Caco-2 (cell line): ENCODE measurements at regions not wholly inside any gene's neighbourhood (a gene's known extent, or its start where the extent isn't known, plus 50 kb on each side); places are given as distances from the start of the nearest gene placed in this dataset.
"Not testable (repeated sequence)": the region's sequence is repeated elsewhere in the genome, so short reads cannot be mapped to it uniquely, and the experiment has no call there.

Source experiments
- BruUV-seq: library from RNA; stranded (reverse); fragments of 400-500 nt; replicated peaks from 2 replicates; lab custom pipeline; 2021; lab: Mats Ljungman, UMichigan
- CTCF ChIA-PET: fragments of 300-600 bp; sonication (Branson Sonifier 250); formaldehyde crosslinking; loops from one replicate; lab custom pipeline; 2022; ENCODE audit warnings: antibody characterized with exemption; lab: Charles Lee
- POLR2A ChIA-PET: fragments of 300-600 bp; sonication (Branson Sonifier 250); formaldehyde crosslinking; loops from one replicate; lab custom pipeline; 2022; ENCODE audit warnings: antibody characterized with exemption; lab: Charles Lee
- DNase-seq, 2 experiments: peaks; one replicate each; pipeline versions ENCODE4 v3.0.0 to v3.0.0-alpha.2; 2020 to 2022
- H3K27me3 ChIP-seq: replicated peaks from 2 replicates; pipeline ENCODE4 v1.6.0; 2011; ENCODE audit warnings: low read length; ENCODE audit not compliant: control insufficient read depth, insufficient read depth
- H3K36me3 ChIP-seq: 2 replicates; pipeline ENCODE4 v1.5.1; 2011; ENCODE audit warnings: low read length; ENCODE audit not compliant: control insufficient read depth, insufficient read depth
- H3K4me1 ChIP-seq: fragments of 250-450 bp; sonication (Bioruptor Pico); 2 replicates; pipeline ENCODE4 v1.5.1; 2020; ENCODE audit warnings: mild to moderate bottlenecking
- H3K4me3 ChIP-seq: 2 replicates; pipeline ENCODE4 v1.5.1; 2011; ENCODE audit warnings: low read depth, mild to moderate bottlenecking, control low read depth, low read length
- H3K9me3 ChIP-seq: fragments of 250-450 bp; sonication (Bioruptor Pico); 2 replicates; pipeline ENCODE4 v1.5.1; 2020; ENCODE audit warnings: mild to moderate bottlenecking, moderate library complexity
- H3K27ac Mint-ChIP-seq: one replicate; pipeline ENCODE4 v1.8.0; 2022; ENCODE audit warnings: mixed read lengths; ENCODE audit not compliant: unreplicated experiment
- H3K27me3 Mint-ChIP-seq: one replicate; pipeline ENCODE4 v1.8.0; 2022; ENCODE audit warnings: mixed read lengths; ENCODE audit not compliant: insufficient read depth, unreplicated experiment
- H3K36me3 Mint-ChIP-seq: one replicate; pipeline ENCODE4 v1.8.0; 2022; ENCODE audit warnings: mild to moderate bottlenecking, mixed read lengths; ENCODE audit not compliant: insufficient read depth, unreplicated experiment
- H3K4me1 Mint-ChIP-seq: one replicate; pipeline ENCODE4 v1.8.0; 2022; ENCODE audit warnings: low read depth, mixed read lengths; ENCODE audit not compliant: unreplicated experiment
- H3K4me3 Mint-ChIP-seq: one replicate; pipeline ENCODE4 v1.8.0; 2022; ENCODE audit warnings: mild to moderate bottlenecking, moderate library complexity, mixed read lengths; ENCODE audit not compliant: unreplicated experiment
- H3K9me3 Mint-ChIP-seq: one replicate; pipeline ENCODE4 v1.8.0; 2022; ENCODE audit warnings: mixed read lengths; ENCODE audit not compliant: unreplicated experiment
- CTCF ChIP-seq, 2 experiments: fragments of 200-600 bp in 1 of 2; IDR thresholded peaks; 1 replicate in 1 of 2; 2 replicates in 1 of 2; pipeline versions ENCODE4 v1.5.1 to v1.8.0; 2011 to 2022; ENCODE audit warnings: antibody characterized with exemption in 1 of 2, control low read depth in 1 of 2, inconsistent platforms in 1 of 2, low read depth in 1 of 2, low read length in 1 of 2, mild to moderate bottlenecking in 1 of 2, moderate library complexity in 1 of 2; ENCODE audit not compliant: insufficient read depth in 1 of 2, severe bottlenecking in 1 of 2, unreplicated experiment in 1 of 2
- intact Hi-C: fragments of 100-400 bp; cut with micrococcal nuclease; formaldehyde crosslinking; loops from one replicate; pipeline ENCODE4 v1.10.0; 2022; ENCODE audit not compliant: unreplicated experiment

GRCh38 chr5:87129046-87129445, 138.6 kb upstream of the RASA1 start:
- Mint-ChIP-seq H3K4me3 (no peak overlapping the region), H3K9me3 (no peaks in the 10 kb centered on the region)
- no TSS peak for BruUV-seq

GRCh38 chr5:87132696-87133095, 135.0 kb upstream of the RASA1 start:
- Histone ChIP-seq H3K36me3 (no peaks in the 10 kb centered on the region), H3K9me3 (no peaks in the 10 kb centered on the region), H3K27me3 (no peaks in the 10 kb centered on the region), H3K4me3 (no peak overlapping the region), H3K4me1 (no peaks in the 10 kb centered on the region)
- no peaks in the 10 kb centered on the region for H3K36me3 Mint-ChIP-seq
- BruUV-seq: no TSS peak
- no peak overlapping the region for H3K27ac Mint-ChIP-seq
- no peak for DNase-seq
- CTCF ChIA-PET: no interaction called here
- POLR2A ChIA-PET: no interaction called here
- H3K4me3 Mint-ChIP-seq: no peak overlapping the region
- H3K4me1 Mint-ChIP-seq: no peaks in the 10 kb centered on the region
- no peak for TF ChIP-seq CTCF (IDR thresholded peaks at IDR 0.05; ENCODE audit: insufficient read depth in 1 of 2, low read depth in 1 of 2, low read length in 1 of 2, severe bottlenecking in 1 of 2, unreplicated experiment in 1 of 2)
- H3K27me3 Mint-ChIP-seq: peaks cover 5% of the 10 kb centered on the region
- H3K9me3 Mint-ChIP-seq: no peaks in the 10 kb centered on the region
- intact Hi-C loops: no loop called here

More at GRCh38 chr5:87129046-87129445, 138.6 kb upstream of the RASA1 start:
- no peaks in the 10 kb centered on the region for H3K4me1 Mint-ChIP-seq
- no peak overlapping the region for H3K27ac Mint-ChIP-seq
- H3K4me3 ChIP-seq: no peak overlapping the region
- H3K4me1 ChIP-seq: no peaks in the 10 kb centered on the region
- no peak for TF ChIP-seq CTCF (IDR thresholded peaks at IDR 0.05; ENCODE audit: insufficient read depth in 1 of 2, low read depth in 1 of 2, low read length in 1 of 2, severe bottlenecking in 1 of 2, unreplicated experiment in 1 of 2)
- CTCF ChIA-PET: no interaction called here
- no peaks in the 10 kb centered on the region for H3K9me3 ChIP-seq
- POLR2A ChIA-PET: no interaction called here
- H3K36me3 Mint-ChIP-seq: no peaks in the 10 kb centered on the region
- H3K36me3 ChIP-seq: no peaks in the 10 kb centered on the region
- no peaks in the 10 kb centered on the region for H3K27me3 ChIP-seq
- no peak for DNase-seq
- intact Hi-C loops: no loop called here
- peaks cover 9% of the 10 kb centered on the region for H3K27me3 Mint-ChIP-seq

- DNase-seq, H3K27ac Mint-ChIP-seq, H3K4me3 Mint-ChIP-seq, H3K27me3 ChIP-seq, BruUV-seq, H3K4me1 Mint-ChIP-seq, H3K4me1 ChIP-seq, H3K36me3 ChIP-seq, CTCF ChIA-PET, intact Hi-C loops, H3K4me3 ChIP-seq, H3K36me3 Mint-ChIP-seq, H3K9me3 ChIP-seq, H3K9me3 Mint-ChIP-seq, POLR2A ChIA-PET, H3K27me3 Mint-ChIP-seq: not testable (repeated sequence)
These were observed 133.2 kb upstream of the RASA1 start for GRCh38 chr5:87134513-87134912.

GRCh38 chr5:87136096-87136495, 131.6 kb upstream of the RASA1 start:
- CTCF ChIA-PET: no interaction called here
- Mint-ChIP-seq H3K9me3 (no peaks in the 10 kb centered on the region), H3K27me3 (peaks cover 6% of the 10 kb centered on the region), H3K27ac (no peak overlapping the region), H3K36me3 (no peaks in the 10 kb centered on the region), H3K4me3 (no peak overlapping the region), H3K4me1 (no peaks in the 10 kb centered on the region)
- H3K36me3 ChIP-seq: no peaks in the 10 kb centered on the region
- H3K4me3 ChIP-seq: no peak overlapping the region
- DNase-seq: no peak
- no peaks in the 10 kb centered on the region for H3K27me3 ChIP-seq
- no peak for TF ChIP-seq CTCF (IDR thresholded peaks at IDR 0.05; ENCODE audit: insufficient read depth in 1 of 2, low read depth in 1 of 2, low read length in 1 of 2, severe bottlenecking in 1 of 2, unreplicated experiment in 1 of 2)
- no peaks in the 10 kb centered on the region for H3K4me1 ChIP-seq
- POLR2A ChIA-PET: no interaction called here
- intact Hi-C loops: no loop called here
- H3K9me3 ChIP-seq: no peaks in the 10 kb centered on the region
- no TSS peak for BruUV-seq
